ENCODE measurements at regions not wholly inside any gene's neighbourhood (a gene's known extent, or its start where the extent isn't known, plus 50 kb on each side); places are given as distances from the start of the nearest gene placed in this dataset.
"Not testable (repeated sequence)": the region's sequence is repeated elsewhere in the genome, so short reads cannot be mapped to it uniquely, and the experiment has no call there.

GRCh38 chr11:112662554-112662953, 298.7 kb upstream of the NCAM1 start:
- FAIRE-seq = no peak

- FAIRE-seq = no peak
Measured at GRCh38 chr11:112663947-112664634, 297.1 kb upstream of the NCAM1 start.

GRCh38 chr11:112665291-112665690, 295.9 kb upstream of the NCAM1 start:
- FAIRE-seq = no peak

- FAIRE-seq = no peak
Measured at GRCh38 chr11:112666253-112666652, 295.0 kb upstream of the NCAM1 start.

- no peak for FAIRE-seq
Measured at GRCh38 chr11:112670806-112671570, 290.2 kb upstream of the NCAM1 start.

GRCh38 chr11:112673401-112673800, 287.8 kb upstream of the NCAM1 start:
- FAIRE-seq = not testable (repeated sequence)

GRCh38 chr11:112685111-112685510, 276.1 kb upstream of the NCAM1 start:
- FAIRE-seq = no peak

GRCh38 chr11:112689851-112690250, 271.4 kb upstream of the NCAM1 start:
- FAIRE-seq = no peak

- no peak for FAIRE-seq
Measured at GRCh38 chr11:112693781-112694180, 267.4 kb upstream of the NCAM1 start.

GRCh38 chr11:112694245-112694644, 267.0 kb upstream of the NCAM1 start:
- FAIRE-seq = no peak

- no peak for FAIRE-seq
Measured at GRCh38 chr11:112694813-112695212, 266.4 kb upstream of the NCAM1 start.

GRCh38 chr11:112697391-112698178, 263.6 kb upstream of the NCAM1 start:
- no peak for FAIRE-seq

GRCh38 chr11:112705148-112705547, 256.1 kb upstream of the NCAM1 start:
- no peak for FAIRE-seq

- no peak for FAIRE-seq
Measured at GRCh38 chr11:112706863-112707262, 254.4 kb upstream of the NCAM1 start.

GRCh38 chr11:112714340-112714739, 246.9 kb upstream of the NCAM1 start:
- FAIRE-seq = not testable (repeated sequence)

GRCh38 chr11:112715056-112715455, 246.2 kb upstream of the NCAM1 start:
- FAIRE-seq = no peak

GRCh38 chr11:112718483-112718882, 242.7 kb upstream of the NCAM1 start:
- FAIRE-seq = no peak

- FAIRE-seq = no peak
Measured at GRCh38 chr11:112719736-112720525, 241.3 kb upstream of the NCAM1 start.

- no peak for FAIRE-seq
Measured at GRCh38 chr11:112722148-112722547, 239.1 kb upstream of the NCAM1 start.

- FAIRE-seq = no peak
Measured at GRCh38 chr11:112722876-112723275, 238.3 kb upstream of the NCAM1 start.

GRCh38 chr11:112723676-112724495, 237.3 kb upstream of the NCAM1 start:
- no peak for FAIRE-seq

GRCh38 chr11:112724496-112724790, 236.8 kb upstream of the NCAM1 start:
- FAIRE-seq = no peak
